GM12872 (cell line): ENCODE measurements at regions not wholly inside any gene's neighbourhood (a gene's known extent, or its start where the extent isn't known, plus 50 kb on each side); places are given as distances from the start of the nearest gene placed in this dataset.

ENCODE experiments used
- TF ChIP-seq, protein P1 (sequence below): IDR thresholded peaks from 3 replicates; pipeline ENCODE4 v1.5.1; 2011; ENCODE audit warnings: low read depth, mild to moderate bottlenecking, low read length, moderate library complexity; ENCODE audit not compliant: insufficient read depth

DNA sequence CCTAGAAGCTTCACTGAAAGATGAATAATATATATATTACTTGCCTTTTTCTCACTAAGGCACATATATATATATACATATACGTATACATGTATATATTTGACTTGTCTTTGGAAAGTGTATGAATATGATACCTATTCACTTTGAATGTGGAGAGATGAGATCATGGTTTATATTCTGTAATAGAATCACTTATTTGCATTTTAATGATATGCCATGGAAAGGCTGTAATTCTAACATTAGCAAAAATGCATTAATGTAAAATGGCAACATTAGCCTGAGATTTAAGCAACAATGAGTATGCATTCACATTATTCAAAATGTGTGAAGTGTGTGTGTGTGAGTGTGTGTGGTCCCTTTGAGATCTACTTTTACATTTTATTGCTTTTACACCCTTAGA lies 54.5 kb upstream of the PRKD1 start:
- TF ChIP-seq, protein P1, sequence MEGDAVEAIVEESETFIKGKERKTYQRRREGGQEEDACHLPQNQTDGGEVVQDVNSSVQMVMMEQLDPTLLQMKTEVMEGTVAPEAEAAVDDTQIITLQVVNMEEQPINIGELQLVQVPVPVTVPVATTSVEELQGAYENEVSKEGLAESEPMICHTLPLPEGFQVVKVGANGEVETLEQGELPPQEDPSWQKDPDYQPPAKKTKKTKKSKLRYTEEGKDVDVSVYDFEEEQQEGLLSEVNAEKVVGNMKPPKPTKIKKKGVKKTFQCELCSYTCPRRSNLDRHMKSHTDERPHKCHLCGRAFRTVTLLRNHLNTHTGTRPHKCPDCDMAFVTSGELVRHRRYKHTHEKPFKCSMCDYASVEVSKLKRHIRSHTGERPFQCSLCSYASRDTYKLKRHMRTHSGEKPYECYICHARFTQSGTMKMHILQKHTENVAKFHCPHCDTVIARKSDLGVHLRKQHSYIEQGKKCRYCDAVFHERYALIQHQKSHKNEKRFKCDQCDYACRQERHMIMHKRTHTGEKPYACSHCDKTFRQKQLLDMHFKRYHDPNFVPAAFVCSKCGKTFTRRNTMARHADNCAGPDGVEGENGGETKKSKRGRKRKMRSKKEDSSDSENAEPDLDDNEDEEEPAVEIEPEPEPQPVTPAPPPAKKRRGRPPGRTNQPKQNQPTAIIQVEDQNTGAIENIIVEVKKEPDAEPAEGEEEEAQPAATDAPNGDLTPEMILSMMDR, result no peak

DNA sequence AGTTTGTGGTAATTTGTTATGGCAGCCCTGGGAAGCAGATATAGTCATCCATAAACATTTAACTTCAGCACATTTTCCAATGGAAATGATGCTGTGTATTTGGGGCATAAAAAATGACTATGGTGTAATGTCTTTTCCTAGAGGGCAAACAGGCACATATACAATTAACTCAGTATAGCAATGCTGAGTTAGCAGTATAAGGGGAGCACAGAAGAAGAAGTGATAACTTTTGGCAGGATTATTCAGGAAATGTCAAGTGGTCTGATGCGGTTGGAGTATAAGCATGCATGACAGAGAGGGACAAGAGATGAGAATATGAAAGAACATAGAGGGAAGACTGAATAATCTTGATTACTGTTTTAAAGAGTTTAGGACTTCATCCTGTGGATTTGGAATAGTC lies 55.3 kb upstream of the PRKD1 start:
- TF ChIP-seq, protein P1, result no peak

DNA sequence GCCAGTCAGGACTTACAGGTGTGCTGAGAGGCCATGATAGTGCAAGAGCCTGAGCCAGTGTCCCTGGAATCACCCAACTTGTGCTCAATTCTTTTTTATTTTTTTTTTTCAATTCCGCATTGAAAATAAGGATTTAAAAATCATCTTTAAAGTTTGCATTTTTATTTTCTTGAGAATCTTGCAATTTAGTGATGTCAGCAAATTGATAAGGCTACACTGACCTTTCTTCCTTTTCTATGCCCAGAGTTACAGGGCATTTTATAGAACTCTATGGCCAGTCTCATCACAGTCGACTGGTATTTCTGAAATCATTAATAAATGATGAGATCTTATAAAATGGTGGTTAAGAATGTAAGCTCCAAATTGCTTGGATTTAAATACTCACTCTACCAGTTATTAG lies 63.3 kb upstream of the PRKD1 start:
- TF ChIP-seq, protein P1, result no peak

DNA sequence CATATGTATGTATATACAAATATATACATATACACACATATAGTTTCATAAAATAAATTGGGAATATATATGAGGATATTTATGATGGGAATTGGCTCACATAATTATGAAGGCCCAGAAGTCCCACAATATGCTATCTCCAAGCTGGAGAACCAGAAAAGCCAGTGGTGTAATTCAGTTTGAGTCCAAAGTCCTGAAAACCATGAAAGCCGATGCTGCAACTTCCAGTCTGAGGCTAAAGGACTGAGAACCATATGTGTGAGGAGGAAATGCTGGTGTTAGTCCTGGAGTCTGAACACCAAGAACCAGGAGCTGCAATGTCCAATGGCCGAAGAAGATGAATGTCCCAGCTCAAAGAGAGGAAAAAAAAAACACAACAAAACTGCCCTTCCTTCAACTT lies 65.5 kb upstream of the PRKD1 start:
- TF ChIP-seq, protein P1, result no peak

DNA sequence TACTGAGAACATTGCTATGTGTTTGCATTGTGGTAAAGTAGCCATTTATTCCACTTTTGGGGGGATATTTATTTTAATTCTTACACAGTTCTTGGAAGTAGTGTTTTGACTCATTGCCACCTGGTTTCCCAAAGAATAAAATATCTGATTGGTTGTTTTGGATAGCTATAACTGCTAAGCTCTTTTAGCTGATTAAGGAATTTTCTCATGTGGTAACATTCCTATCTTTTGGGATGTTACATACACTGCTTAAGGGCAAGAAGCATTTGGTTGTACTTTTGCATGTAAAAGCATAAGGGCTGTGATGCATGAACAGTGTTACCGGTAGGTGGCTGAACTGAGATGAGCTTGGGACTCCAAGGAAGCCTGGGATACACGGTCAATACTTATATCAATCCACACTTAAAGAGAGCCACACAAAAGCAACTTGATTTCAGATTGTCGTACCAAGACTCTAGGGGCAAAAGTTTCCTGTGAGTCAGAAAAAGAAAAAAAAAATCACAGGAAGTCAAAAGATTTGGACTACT lies 71.4 kb upstream of the PRKD1 start:
- TF ChIP-seq, protein P1, result no peak

DNA sequence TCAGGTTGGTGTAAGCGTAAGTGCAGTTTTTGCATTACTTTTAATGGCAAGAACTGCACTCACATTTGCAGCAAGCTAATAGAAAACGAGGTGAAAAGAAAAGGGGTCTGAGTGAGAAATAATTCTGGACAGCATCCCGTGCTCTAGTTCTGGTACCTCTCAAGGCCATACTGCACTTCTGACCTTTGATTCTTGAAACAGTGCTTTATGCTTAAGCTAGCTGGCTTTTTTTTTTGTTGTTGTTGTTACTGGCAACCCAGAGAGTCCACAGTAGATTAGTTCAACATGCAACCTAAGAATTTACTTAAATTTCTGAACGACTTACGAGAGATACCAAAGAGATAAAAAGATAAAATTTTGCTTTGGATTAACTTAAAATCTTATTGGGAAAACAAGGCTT lies 75.2 kb upstream of the PRKD1 start:
- TF ChIP-seq, protein P1, result no peak

DNA sequence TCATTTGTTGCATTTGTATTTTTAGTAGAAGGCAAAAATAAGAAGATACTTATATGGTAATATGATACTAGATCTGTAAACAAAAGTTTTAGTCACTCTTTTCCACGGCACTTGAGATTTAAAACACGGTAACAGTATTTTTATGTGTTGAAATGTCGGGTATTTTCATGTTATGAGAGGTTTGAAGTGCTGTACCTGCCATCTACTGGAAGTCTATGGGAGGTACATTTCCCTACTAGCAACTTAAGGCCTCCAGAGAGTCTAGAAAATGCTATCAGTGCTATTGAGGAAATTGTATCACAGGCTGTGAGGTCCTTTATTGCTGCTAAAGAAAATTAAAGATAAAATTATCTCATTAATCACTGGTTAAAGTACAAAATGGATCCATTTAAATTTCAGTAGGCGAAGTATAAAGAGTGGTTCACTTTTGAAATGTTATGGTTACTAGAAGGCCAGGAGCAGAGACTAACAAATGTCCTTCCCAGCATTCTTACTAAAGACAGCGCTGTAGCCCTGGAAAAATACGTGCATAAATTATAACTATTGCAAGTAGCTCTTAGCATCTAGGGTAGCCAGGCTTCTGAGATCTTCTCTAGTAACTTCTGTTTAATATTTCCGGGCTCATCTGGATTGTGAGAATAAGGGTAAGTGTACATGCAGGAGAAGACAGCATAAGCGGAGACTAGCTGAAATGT lies 77.6 kb upstream of the PRKD1 start:
- TF ChIP-seq, protein P1, result peak; percentile 48
